Liver (tissue), 8 donors: ENCODE measurements at regions not wholly inside any gene's neighbourhood (a gene's known extent, or its start where the extent isn't known, plus 50 kb on each side); places are given as distances from the start of the nearest gene placed in this dataset.

ENCODE experiments used
- DNase-seq: peaks from one replicate; pipeline ENCODE4 v3.0.0-alpha.2; 2017; ENCODE audit warnings: low spot score
- H3K27ac ChIP-seq, 2 donors: one replicate each; pipeline ENCODE4 v1.7.0; 2013; ENCODE audit warnings: inconsistent platforms in 2 of 2, low read length in 2 of 2, control low read depth in 1 of 2, low read depth in 1 of 2, mild to moderate bottlenecking in 1 of 2
- H3K27me3 ChIP-seq, 4 donors: one replicate each; pipeline versions ENCODE4 v1.6.1 to v1.7.0; 2013; ENCODE audit warnings: low read length in 3 of 4, inconsistent platforms in 1 of 4, mild to moderate bottlenecking in 1 of 4, moderate library complexity in 1 of 4; ENCODE audit not compliant: control insufficient read depth in 4 of 4, insufficient read depth in 4 of 4
- H3K36me3 ChIP-seq, 4 donors: one replicate each; pipeline versions ENCODE4 v1.6.1 to v1.7.0; 2013; ENCODE audit warnings: low read length in 3 of 4, mild to moderate bottlenecking in 3 of 4, low read depth in 1 of 4, moderate library complexity in 1 of 4; ENCODE audit not compliant: control insufficient read depth in 4 of 4, insufficient read depth in 3 of 4
- H3K4me1 ChIP-seq, 4 donors: one replicate each; pipeline versions ENCODE4 v1.6.1 to v1.7.0; 2013; ENCODE audit warnings: low read length in 3 of 4, mild to moderate bottlenecking in 3 of 4, moderate library complexity in 1 of 4; ENCODE audit not compliant: control insufficient read depth in 4 of 4, insufficient read depth in 4 of 4
- H3K4me3 ChIP-seq, 3 donors: one replicate each; pipeline versions ENCODE4 v1.6.1 to v1.7.0; 2013; ENCODE audit warnings: low read length in 3 of 3, control low read depth in 1 of 3, low read depth in 1 of 3, mild to moderate bottlenecking in 1 of 3
- H3K9ac ChIP-seq, 2 donors: one replicate each; pipeline ENCODE4 v1.7.0; 2013; ENCODE audit warnings: low read length in 2 of 2, mild to moderate bottlenecking in 2 of 2, moderate library complexity in 2 of 2, control low read depth in 1 of 2, low read depth in 1 of 2
- H3K9me3 ChIP-seq, 4 donors: one replicate each; pipeline versions ENCODE4 v1.6.1 to v1.7.0; 2013; ENCODE audit warnings: low read length in 3 of 4; ENCODE audit not compliant: control insufficient read depth in 4 of 4
- EGR1 ChIP-seq, 2 donors: IDR thresholded peaks; 2 replicates each; pipeline ENCODE4 v1.6.1; 2016 to 2018; ENCODE audit warnings: antibody characterized with exemption in 2 of 2, low read depth in 2 of 2
- FOXA1 ChIP-seq: IDR thresholded peaks from 2 replicates; pipeline ENCODE4 v1.6.1; 2016; ENCODE audit warnings: antibody characterized with exemption
- FOXA2 ChIP-seq: IDR thresholded peaks from 2 replicates; pipeline ENCODE4 v1.6.1; 2016; ENCODE audit warnings: antibody characterized with exemption
- GABPA ChIP-seq, 2 donors: IDR thresholded peaks in 1 of 2; conservative IDR thresholded peaks in 1 of 2; 2 replicates each; pipeline ENCODE4 v1.6.1; 2016; ENCODE audit warnings: antibody characterized with exemption in 2 of 2, mild to moderate bottlenecking in 1 of 2, moderate library complexity in 1 of 2
- HNF4A ChIP-seq, 2 donors: conservative IDR thresholded peaks; 2 replicates each; pipeline ENCODE4 v1.6.1; 2016; ENCODE audit warnings: antibody characterized with exemption in 2 of 2, mild to moderate bottlenecking in 2 of 2
- HNF4G ChIP-seq: IDR thresholded peaks from 2 replicates; pipeline ENCODE4 v1.6.1; 2016; ENCODE audit warnings: antibody characterized with exemption
- JUND ChIP-seq, 2 donors: IDR thresholded peaks; 2 replicates each; pipeline ENCODE4 v1.6.1; 2016; ENCODE audit warnings: antibody characterized with exemption in 2 of 2
- NR2F2 ChIP-seq: IDR thresholded peaks from 2 replicates; pipeline ENCODE4 v1.6.1; 2016; ENCODE audit warnings: antibody characterized with exemption
- RAD21 ChIP-seq, 2 donors: IDR thresholded peaks; 2 replicates each; pipeline ENCODE4 v1.6.1; 2016; ENCODE audit warnings: antibody characterized with exemption in 2 of 2, mild to moderate bottlenecking in 2 of 2
- RXRA ChIP-seq, 2 donors: IDR thresholded peaks; 2 replicates each; pipeline ENCODE4 v1.6.1; 2017 to 2018; ENCODE audit warnings: antibody characterized with exemption in 2 of 2, mild to moderate bottlenecking in 1 of 2
- SP1 ChIP-seq: IDR thresholded peaks from 2 replicates; pipeline ENCODE4 v1.6.1; 2018; ENCODE audit warnings: antibody characterized with exemption, mild to moderate bottlenecking
- TAF1 ChIP-seq: conservative IDR thresholded peaks from 2 replicates; pipeline ENCODE4 v1.6.1; 2016; ENCODE audit warnings: antibody characterized with exemption, mild to moderate bottlenecking
- YY1 ChIP-seq: IDR thresholded peaks from 2 replicates; pipeline ENCODE4 v1.6.1; 2016; ENCODE audit warnings: antibody characterized with exemption, mild to moderate bottlenecking
- WGBS: extraction: QIAGEN DNeasy Blood & Tissue Kit; methylation state at CpG from one replicate; pipeline ENCODE4 v1.1.7; 2013; 5-methylcytosine and 5-hydroxymethylcytosine counted together
- TF ChIP-seq, protein P1 (sequence below): fragments of 150-350 bp; IDR thresholded peaks from 2 replicates; pipeline ENCODE4 v1.5.1; 2017; ENCODE audit warnings: improper control_type of control experiment, low read depth, low read length; ENCODE audit not compliant: missing input control
- TF ChIP-seq, protein P2 (sequence below): IDR thresholded peaks from 2 replicates; pipeline ENCODE4 v1.6.1; 2016; ENCODE audit warnings: antibody characterized with exemption
- TF ChIP-seq, protein P3 (sequence below): IDR thresholded peaks from 2 replicates; pipeline ENCODE4 v1.6.1; 2016; ENCODE audit warnings: antibody characterized with exemption, mild to moderate bottlenecking
- TF ChIP-seq, protein P4 (sequence below): IDR thresholded peaks from 2 replicates; pipeline ENCODE4 v1.6.1; 2016; ENCODE audit warnings: antibody characterized with exemption
- TF ChIP-seq, protein P5 (sequence below): IDR thresholded peaks from 2 replicates; pipeline ENCODE4 v1.6.1; 2016; ENCODE audit warnings: antibody characterized with exemption
- donor health status: healthy.
- donor health status: healthy.
- donor health status: healthy.
- donor health status: healthy.
- donor health status: healthy.

DNA sequence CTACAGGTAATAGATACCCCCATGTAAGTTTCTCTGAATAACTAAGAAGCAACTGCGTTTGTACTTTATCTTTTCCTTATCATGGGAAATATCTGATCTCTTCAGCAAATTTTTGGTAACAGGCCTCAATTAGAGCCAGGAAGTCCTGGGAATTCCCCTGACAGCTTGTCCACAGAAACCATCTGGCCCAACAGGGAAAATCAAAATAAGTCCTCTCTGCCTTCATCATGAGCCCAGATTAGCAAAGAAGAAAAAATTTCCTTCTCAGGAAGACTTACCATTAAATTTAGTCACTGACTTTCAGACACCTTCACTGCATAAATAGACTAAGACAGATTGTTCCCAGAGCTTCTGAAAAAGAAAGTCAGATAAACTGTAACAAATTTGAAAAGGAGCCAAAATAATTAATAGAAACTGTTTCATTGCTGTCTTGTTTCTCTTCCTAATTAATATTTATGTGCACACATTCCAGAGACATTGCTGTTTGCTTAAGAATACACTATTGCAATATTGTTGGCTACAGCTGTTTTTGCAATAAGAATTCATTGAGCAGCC is 278.1 kb upstream of the FAT3 start:
- Histone ChIP-seq H3K9ac (no peak overlapping the region), H3K36me3 (no peaks in the 10 kb centered on the region), H3K27me3 (no peaks in the 10 kb centered on the region), H3K4me1 (no peaks in the 10 kb centered on the region), H3K4me3 (no peak overlapping the region), H3K27ac (no peak overlapping the region), H3K9me3 (no peaks in the 10 kb centered on the region)
- WGBS, result 12% methylated on average over 1 of the region's 1 CpG
- no peak for DNase-seq
- TF ChIP-seq, protein P1, sequence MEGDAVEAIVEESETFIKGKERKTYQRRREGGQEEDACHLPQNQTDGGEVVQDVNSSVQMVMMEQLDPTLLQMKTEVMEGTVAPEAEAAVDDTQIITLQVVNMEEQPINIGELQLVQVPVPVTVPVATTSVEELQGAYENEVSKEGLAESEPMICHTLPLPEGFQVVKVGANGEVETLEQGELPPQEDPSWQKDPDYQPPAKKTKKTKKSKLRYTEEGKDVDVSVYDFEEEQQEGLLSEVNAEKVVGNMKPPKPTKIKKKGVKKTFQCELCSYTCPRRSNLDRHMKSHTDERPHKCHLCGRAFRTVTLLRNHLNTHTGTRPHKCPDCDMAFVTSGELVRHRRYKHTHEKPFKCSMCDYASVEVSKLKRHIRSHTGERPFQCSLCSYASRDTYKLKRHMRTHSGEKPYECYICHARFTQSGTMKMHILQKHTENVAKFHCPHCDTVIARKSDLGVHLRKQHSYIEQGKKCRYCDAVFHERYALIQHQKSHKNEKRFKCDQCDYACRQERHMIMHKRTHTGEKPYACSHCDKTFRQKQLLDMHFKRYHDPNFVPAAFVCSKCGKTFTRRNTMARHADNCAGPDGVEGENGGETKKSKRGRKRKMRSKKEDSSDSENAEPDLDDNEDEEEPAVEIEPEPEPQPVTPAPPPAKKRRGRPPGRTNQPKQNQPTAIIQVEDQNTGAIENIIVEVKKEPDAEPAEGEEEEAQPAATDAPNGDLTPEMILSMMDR, result no peak
- TF ChIP-seq RXRA (IDR thresholded peaks at IDR 0.05), result no peak
- no peak for TF ChIP-seq FOXA1
- TF ChIP-seq, protein P2, sequence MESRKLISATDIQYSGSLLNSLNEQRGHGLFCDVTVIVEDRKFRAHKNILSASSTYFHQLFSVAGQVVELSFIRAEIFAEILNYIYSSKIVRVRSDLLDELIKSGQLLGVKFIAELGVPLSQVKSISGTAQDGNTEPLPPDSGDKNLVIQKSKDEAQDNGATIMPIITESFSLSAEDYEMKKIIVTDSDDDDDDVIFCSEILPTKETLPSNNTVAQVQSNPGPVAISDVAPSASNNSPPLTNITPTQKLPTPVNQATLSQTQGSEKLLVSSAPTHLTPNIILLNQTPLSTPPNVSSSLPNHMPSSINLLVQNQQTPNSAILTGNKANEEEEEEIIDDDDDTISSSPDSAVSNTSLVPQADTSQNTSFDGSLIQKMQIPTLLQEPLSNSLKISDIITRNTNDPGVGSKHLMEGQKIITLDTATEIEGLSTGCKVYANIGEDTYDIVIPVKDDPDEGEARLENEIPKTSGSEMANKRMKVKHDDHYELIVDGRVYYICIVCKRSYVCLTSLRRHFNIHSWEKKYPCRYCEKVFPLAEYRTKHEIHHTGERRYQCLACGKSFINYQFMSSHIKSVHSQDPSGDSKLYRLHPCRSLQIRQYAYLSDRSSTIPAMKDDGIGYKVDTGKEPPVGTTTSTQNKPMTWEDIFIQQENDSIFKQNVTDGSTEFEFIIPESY, result no peak
- no peak for TF ChIP-seq YY1
- TF ChIP-seq TAF1, result no peak
- TF ChIP-seq HNF4A (conservative IDR thresholded peaks at IDR 0.05), result no peak
- TF ChIP-seq, protein P3, sequence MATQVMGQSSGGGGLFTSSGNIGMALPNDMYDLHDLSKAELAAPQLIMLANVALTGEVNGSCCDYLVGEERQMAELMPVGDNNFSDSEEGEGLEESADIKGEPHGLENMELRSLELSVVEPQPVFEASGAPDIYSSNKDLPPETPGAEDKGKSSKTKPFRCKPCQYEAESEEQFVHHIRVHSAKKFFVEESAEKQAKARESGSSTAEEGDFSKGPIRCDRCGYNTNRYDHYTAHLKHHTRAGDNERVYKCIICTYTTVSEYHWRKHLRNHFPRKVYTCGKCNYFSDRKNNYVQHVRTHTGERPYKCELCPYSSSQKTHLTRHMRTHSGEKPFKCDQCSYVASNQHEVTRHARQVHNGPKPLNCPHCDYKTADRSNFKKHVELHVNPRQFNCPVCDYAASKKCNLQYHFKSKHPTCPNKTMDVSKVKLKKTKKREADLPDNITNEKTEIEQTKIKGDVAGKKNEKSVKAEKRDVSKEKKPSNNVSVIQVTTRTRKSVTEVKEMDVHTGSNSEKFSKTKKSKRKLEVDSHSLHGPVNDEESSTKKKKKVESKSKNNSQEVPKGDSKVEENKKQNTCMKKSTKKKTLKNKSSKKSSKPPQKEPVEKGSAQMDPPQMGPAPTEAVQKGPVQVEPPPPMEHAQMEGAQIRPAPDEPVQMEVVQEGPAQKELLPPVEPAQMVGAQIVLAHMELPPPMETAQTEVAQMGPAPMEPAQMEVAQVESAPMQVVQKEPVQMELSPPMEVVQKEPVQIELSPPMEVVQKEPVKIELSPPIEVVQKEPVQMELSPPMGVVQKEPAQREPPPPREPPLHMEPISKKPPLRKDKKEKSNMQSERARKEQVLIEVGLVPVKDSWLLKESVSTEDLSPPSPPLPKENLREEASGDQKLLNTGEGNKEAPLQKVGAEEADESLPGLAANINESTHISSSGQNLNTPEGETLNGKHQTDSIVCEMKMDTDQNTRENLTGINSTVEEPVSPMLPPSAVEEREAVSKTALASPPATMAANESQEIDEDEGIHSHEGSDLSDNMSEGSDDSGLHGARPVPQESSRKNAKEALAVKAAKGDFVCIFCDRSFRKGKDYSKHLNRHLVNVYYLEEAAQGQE, result no peak
- TF ChIP-seq SP1, result no peak
- TF ChIP-seq EGR1 (IDR thresholded peaks at IDR 0.05; ENCODE audit: low read depth in 2 of 2), result no peak
- no peak for TF ChIP-seq FOXA2
- no peak for TF ChIP-seq JUND (IDR thresholded peaks at IDR 0.05)
- no peak for TF ChIP-seq HNF4G
- TF ChIP-seq RAD21 (IDR thresholded peaks at IDR 0.05), result no peak
- TF ChIP-seq, protein P4, sequence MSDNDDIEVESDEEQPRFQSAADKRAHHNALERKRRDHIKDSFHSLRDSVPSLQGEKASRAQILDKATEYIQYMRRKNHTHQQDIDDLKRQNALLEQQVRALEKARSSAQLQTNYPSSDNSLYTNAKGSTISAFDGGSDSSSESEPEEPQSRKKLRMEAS, result no peak
- TF ChIP-seq GABPA (IDR thresholded peaks at IDR 0.05 in 1 of 2, conservative IDR thresholded peaks at IDR 0.05 in 1 of 2), result no peak
- TF ChIP-seq, protein P5, sequence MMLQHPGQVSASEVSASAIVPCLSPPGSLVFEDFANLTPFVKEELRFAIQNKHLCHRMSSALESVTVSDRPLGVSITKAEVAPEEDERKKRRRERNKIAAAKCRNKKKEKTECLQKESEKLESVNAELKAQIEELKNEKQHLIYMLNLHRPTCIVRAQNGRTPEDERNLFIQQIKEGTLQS, result no peak
- TF ChIP-seq NR2F2, result no peak
